ENCODE measurements at regions not wholly inside any gene's neighbourhood (a gene's known extent, or its start where the extent isn't known, plus 50 kb on each side); places are given as distances from the start of the nearest gene placed in this dataset.

GRCh38 chr7:81158189-81158588, 239.3 kb upstream of the SEMA3C start:
- no peaks in the 10 kb centered on the region for H3K9me3 ChIP-seq (ENCODE audit: control insufficient read depth in 4 of 4, low read length in 3 of 4)
- peaks cover 0 to 9% (median 2%) of the 10 kb centered on the region in 4 donors for H3K4me1 ChIP-seq (ENCODE audit: control insufficient read depth in 4 of 4, insufficient read depth in 4 of 4, low read length in 3 of 4)
- 69% methylated on average over 3 of the region's 3 CpGs for WGBS
- DNase-seq (ENCODE audit: low spot score), result no peak
- TF ChIP-seq MAX (IDR thresholded peaks at IDR 0.05), result no peak
- no peak for TF ChIP-seq EGR1 (IDR thresholded peaks at IDR 0.05; ENCODE audit: low read depth in 2 of 2)
- no peak for TF ChIP-seq HNF4A (conservative IDR thresholded peaks at IDR 0.05)
- TF ChIP-seq RXRA (IDR thresholded peaks at IDR 0.05), result no peak
- no peak overlapping the region for H3K4me3 ChIP-seq (ENCODE audit: low read depth in 1 of 3, low read length in 3 of 3)
- no peak overlapping the region for H3K27ac ChIP-seq (ENCODE audit: low read depth in 1 of 2, low read length in 2 of 2)
- H3K27me3 ChIP-seq (ENCODE audit: control insufficient read depth in 4 of 4, insufficient read depth in 4 of 4, low read length in 3 of 4), result no peaks in the 10 kb centered on the region
- no peak overlapping the region for H3K9ac ChIP-seq (ENCODE audit: low read depth in 1 of 2, low read length in 2 of 2)
- H3K36me3 ChIP-seq (ENCODE audit: control insufficient read depth in 4 of 4, insufficient read depth in 3 of 4, low read depth in 1 of 4, low read length in 3 of 4), result no peaks in the 10 kb centered on the region

DNA sequence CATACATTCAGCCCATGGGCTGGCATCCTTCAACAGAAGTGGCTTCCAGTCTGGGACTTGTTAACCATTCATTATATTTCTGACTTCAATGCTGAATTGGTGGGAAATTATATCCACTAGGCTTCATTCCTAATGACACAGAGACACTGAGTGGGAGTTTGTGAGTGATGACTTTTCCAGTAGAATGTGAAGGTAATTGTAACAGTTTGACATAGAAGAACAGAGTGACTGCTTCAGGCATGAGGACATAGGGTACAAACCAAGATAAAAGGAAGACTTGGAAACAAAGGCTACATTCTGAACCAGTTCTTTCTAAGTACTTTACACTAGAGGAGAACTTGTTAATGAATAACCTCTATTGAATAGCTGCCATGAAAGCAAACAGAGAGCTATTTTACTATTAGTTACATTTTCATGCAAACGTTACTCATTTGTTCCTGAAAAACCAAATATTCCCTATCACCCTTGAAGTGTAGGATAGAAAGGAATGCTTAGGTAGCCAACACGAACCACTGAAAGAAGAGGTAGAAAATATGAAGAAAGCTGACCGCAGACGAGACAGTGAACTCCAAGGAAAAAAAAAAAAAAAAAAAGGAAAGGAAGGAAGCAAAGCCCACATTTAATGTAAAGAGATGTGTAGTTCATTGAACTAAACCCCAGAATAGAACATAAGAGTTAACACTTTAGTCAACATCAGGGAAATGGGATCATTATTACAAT, 237.0 kb upstream of the SEMA3C start:
- 28% methylated on average over 4 of the region's 4 CpGs for WGBS
- H3K9me3 ChIP-seq (ENCODE audit: control insufficient read depth in 4 of 4, low read length in 3 of 4), result no peaks in the 10 kb centered on the region
- H3K4me1 ChIP-seq (ENCODE audit: control insufficient read depth in 4 of 4, insufficient read depth in 4 of 4, low read length in 3 of 4), result peaks cover 0 to 9% (median 2%) of the 10 kb centered on the region in 4 donors
- no peak overlapping the region for H3K9ac ChIP-seq (ENCODE audit: low read depth in 1 of 2, low read length in 2 of 2)
- no peak overlapping the region for H3K27ac ChIP-seq (ENCODE audit: low read depth in 1 of 2, low read length in 2 of 2)
- DNase-seq (ENCODE audit: low spot score), result no peak
- TF ChIP-seq NR2F2 (IDR thresholded peaks at IDR 0.05), result no peak
- TF ChIP-seq MAX (IDR thresholded peaks at IDR 0.05), result no peak
- no peaks in the 10 kb centered on the region for H3K27me3 ChIP-seq (ENCODE audit: control insufficient read depth in 4 of 4, insufficient read depth in 4 of 4, low read length in 3 of 4)
- H3K36me3 ChIP-seq (ENCODE audit: control insufficient read depth in 4 of 4, insufficient read depth in 3 of 4, low read depth in 1 of 4, low read length in 3 of 4), result no peaks in the 10 kb centered on the region
- H3K4me3 ChIP-seq (ENCODE audit: low read depth in 1 of 3, low read length in 3 of 3), result no peak overlapping the region

GRCh38 chr7:81154565-81154964, 235.7 kb upstream of the SEMA3C start:
- no peaks in the 10 kb centered on the region for H3K27me3 ChIP-seq (ENCODE audit: control insufficient read depth in 4 of 4, insufficient read depth in 4 of 4, low read length in 3 of 4)
- no peaks in the 10 kb centered on the region for H3K36me3 ChIP-seq (ENCODE audit: control insufficient read depth in 4 of 4, insufficient read depth in 3 of 4, low read depth in 1 of 4, low read length in 3 of 4)
- peaks cover 0 to 9% (median 2%) of the 10 kb centered on the region in 4 donors for H3K4me1 ChIP-seq (ENCODE audit: control insufficient read depth in 4 of 4, insufficient read depth in 4 of 4, low read length in 3 of 4)
- TF ChIP-seq HNF4G (IDR thresholded peaks at IDR 0.05) (no peak), MAX (IDR thresholded peaks at IDR 0.05) (no peak), RXRA (IDR thresholded peaks at IDR 0.05) (no peak), JUND (IDR thresholded peaks at IDR 0.05) (no peak), GABPA (IDR thresholded peaks at IDR 0.05 in 1 of 2, conservative IDR thresholded peaks at IDR 0.05 in 1 of 2) (no peak), SP1 (IDR thresholded peaks at IDR 0.05) (no peak), EGR1 (IDR thresholded peaks at IDR 0.05; ENCODE audit: low read depth in 2 of 2) (no peak), YY1 (IDR thresholded peaks at IDR 0.05) (no peak), ZBTB33 (IDR thresholded peaks at IDR 0.05) (no peak), HNF4A (conservative IDR thresholded peaks at IDR 0.05) (no peak), TAF1 (conservative IDR thresholded peaks at IDR 0.05) (no peak), FOXA1 (IDR thresholded peaks at IDR 0.05) (no peak), NR2F2 (IDR thresholded peaks at IDR 0.05) (no peak), RAD21 (IDR thresholded peaks at IDR 0.05) (no peak), FOXA2 (IDR thresholded peaks at IDR 0.05) (no peak)
- TF ChIP-seq, protein P1, sequence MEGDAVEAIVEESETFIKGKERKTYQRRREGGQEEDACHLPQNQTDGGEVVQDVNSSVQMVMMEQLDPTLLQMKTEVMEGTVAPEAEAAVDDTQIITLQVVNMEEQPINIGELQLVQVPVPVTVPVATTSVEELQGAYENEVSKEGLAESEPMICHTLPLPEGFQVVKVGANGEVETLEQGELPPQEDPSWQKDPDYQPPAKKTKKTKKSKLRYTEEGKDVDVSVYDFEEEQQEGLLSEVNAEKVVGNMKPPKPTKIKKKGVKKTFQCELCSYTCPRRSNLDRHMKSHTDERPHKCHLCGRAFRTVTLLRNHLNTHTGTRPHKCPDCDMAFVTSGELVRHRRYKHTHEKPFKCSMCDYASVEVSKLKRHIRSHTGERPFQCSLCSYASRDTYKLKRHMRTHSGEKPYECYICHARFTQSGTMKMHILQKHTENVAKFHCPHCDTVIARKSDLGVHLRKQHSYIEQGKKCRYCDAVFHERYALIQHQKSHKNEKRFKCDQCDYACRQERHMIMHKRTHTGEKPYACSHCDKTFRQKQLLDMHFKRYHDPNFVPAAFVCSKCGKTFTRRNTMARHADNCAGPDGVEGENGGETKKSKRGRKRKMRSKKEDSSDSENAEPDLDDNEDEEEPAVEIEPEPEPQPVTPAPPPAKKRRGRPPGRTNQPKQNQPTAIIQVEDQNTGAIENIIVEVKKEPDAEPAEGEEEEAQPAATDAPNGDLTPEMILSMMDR (IDR thresholded peaks at IDR 0.05; ENCODE audit: low read depth, low read length, missing input control), result no peak
- TF ChIP-seq, protein P2, sequence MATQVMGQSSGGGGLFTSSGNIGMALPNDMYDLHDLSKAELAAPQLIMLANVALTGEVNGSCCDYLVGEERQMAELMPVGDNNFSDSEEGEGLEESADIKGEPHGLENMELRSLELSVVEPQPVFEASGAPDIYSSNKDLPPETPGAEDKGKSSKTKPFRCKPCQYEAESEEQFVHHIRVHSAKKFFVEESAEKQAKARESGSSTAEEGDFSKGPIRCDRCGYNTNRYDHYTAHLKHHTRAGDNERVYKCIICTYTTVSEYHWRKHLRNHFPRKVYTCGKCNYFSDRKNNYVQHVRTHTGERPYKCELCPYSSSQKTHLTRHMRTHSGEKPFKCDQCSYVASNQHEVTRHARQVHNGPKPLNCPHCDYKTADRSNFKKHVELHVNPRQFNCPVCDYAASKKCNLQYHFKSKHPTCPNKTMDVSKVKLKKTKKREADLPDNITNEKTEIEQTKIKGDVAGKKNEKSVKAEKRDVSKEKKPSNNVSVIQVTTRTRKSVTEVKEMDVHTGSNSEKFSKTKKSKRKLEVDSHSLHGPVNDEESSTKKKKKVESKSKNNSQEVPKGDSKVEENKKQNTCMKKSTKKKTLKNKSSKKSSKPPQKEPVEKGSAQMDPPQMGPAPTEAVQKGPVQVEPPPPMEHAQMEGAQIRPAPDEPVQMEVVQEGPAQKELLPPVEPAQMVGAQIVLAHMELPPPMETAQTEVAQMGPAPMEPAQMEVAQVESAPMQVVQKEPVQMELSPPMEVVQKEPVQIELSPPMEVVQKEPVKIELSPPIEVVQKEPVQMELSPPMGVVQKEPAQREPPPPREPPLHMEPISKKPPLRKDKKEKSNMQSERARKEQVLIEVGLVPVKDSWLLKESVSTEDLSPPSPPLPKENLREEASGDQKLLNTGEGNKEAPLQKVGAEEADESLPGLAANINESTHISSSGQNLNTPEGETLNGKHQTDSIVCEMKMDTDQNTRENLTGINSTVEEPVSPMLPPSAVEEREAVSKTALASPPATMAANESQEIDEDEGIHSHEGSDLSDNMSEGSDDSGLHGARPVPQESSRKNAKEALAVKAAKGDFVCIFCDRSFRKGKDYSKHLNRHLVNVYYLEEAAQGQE (IDR thresholded peaks at IDR 0.05), result no peak
- TF ChIP-seq, protein P3, sequence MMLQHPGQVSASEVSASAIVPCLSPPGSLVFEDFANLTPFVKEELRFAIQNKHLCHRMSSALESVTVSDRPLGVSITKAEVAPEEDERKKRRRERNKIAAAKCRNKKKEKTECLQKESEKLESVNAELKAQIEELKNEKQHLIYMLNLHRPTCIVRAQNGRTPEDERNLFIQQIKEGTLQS (IDR thresholded peaks at IDR 0.05), result no peak
- DNase-seq (ENCODE audit: low spot score), result no peak
- H3K9me3 ChIP-seq (ENCODE audit: control insufficient read depth in 4 of 4, low read length in 3 of 4), result no peaks in the 10 kb centered on the region
- WGBS, result 87% methylated on average over 1 of the region's 1 CpG
- H3K4me3 ChIP-seq (ENCODE audit: low read depth in 1 of 3, low read length in 3 of 3), result no peak overlapping the region
- H3K27ac ChIP-seq (ENCODE audit: low read depth in 1 of 2, low read length in 2 of 2), result no peak overlapping the region
- no peak overlapping the region for H3K9ac ChIP-seq (ENCODE audit: low read depth in 1 of 2, low read length in 2 of 2)
